ENCODE measurements at regions not wholly inside any gene's neighbourhood (a gene's known extent, or its start where the extent isn't known, plus 50 kb on each side); places are given as distances from the start of the nearest gene placed in this dataset.

- no peak for TF ChIP-seq POLR2A (IDR thresholded peaks at IDR 0.05)
- TF ChIP-seq CTCF (IDR thresholded peaks at IDR 0.05), result no peak
Observed at GRCh38 chr16:79407005-79407404, 193.5 kb downstream of the MAF start.

Measured in esophagus squamous epithelium (tissue), 4 donors.